ENCODE measurements at regions not wholly inside any gene's neighbourhood (a gene's known extent, or its start where the extent isn't known, plus 50 kb on each side); places are given as distances from the start of the nearest gene placed in this dataset.

- no peak for DNase-seq (ENCODE audit: low spot score)
These were observed 317.8 kb upstream of the ADCY2 start for GRCh38 chr5:7078101-7078500.

DNA sequence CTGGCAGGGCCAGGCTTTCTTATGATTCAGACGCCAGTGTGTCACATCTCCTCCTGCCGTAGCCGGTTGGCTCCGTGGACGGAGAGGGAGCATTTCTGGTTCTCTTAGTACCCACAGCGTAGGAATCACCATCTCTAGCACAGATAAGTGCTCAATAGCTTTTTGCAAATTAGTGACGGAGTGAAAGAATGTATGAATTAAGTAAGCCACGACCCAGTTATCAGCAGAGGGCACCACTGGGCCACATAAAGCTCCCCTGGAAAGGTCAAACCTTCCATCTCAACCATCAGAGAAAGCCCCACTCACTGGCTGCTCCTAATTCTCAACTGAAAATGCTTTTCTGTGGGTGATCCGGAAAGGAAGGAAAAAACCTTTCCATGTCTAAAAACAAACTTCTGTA lies 317.0 kb upstream of the ADCY2 start:
- DNase-seq (ENCODE audit: low spot score): no peak

- no peak for DNase-seq (ENCODE audit: low spot score)
These were observed 315.4 kb upstream of the ADCY2 start for GRCh38 chr5:7080501-7080900.

DNA sequence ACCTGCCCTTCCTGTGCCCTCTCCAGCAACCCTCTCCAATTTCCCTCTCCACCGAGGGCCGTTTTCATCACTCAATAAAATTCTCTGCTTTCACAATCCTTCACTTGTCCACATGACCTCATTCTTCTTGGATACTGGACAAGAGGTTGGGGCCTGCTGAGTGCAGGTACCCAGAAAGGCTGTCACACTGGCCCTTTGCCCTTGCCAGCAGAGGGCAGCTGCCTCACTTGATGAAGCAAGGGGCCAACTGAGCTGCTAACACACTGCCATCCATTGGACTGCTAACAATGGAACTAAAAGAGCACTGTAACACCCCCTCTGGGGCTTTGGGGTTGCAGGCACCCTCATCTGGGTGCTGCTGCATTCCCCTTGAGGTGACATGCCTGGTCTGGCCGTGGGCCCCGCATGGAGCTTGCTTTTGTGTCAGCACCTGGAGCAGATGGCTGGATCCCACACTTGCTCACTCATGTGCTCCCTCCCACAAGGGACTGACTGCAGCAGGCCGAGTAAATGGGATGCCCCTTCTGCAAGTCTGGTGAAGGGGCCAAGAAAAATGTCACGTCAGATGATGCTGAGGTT lies 308.1 kb upstream of the ADCY2 start:
- no peak for DNase-seq (ENCODE audit: low spot score)

DNA sequence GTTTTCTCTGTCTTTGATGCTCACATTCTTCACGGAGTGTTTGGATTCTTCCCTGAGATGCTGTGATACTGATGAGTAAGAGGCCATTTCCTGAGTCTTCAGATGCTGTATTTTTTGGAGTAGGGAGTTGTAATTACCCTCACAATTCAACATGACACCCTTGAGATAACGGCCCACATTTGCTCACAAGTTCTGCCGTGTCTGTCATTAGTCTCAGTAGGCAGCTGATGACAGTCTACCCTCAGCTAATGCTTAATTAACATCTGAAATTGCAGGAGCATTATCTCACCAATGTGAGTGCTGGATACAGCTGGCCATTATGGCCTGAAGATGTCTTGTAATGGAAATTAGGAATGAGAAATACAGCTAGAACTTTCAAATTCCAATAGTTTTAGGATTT lies 307.1 kb upstream of the ADCY2 start:
- no peak for DNase-seq (ENCODE audit: low spot score)

- DNase-seq (ENCODE audit: low spot score): no peak
These were observed 301.3 kb upstream of the ADCY2 start for GRCh38 chr5:7094626-7095025.

DNA sequence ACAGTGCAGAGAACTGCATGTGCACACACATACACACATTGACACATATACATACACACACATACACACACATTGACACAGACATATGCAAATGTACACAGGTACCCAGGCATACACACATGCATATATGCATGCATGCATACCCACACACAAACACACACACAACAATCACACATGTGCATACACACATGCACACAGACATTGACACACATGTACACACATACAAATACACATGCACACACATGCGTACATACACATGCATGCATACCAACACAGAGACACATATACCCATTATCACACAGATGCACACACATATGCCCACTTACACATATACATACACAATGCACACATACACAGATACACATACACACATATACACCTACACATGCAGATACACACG lies 299.6 kb upstream of the ADCY2 start:
- DNase-seq (ENCODE audit: low spot score): no peak

GRCh38 chr5:7105358-7105757 lies 290.6 kb upstream of the ADCY2 start:
- no peak for DNase-seq (ENCODE audit: low spot score)

- no peak for DNase-seq (ENCODE audit: low spot score)
These were observed 278.0 kb upstream of the ADCY2 start for GRCh38 chr5:7117961-7118360.

- no peak for DNase-seq (ENCODE audit: low spot score)
These were observed 264.3 kb upstream of the ADCY2 start for GRCh38 chr5:7131680-7132079.

DNA sequence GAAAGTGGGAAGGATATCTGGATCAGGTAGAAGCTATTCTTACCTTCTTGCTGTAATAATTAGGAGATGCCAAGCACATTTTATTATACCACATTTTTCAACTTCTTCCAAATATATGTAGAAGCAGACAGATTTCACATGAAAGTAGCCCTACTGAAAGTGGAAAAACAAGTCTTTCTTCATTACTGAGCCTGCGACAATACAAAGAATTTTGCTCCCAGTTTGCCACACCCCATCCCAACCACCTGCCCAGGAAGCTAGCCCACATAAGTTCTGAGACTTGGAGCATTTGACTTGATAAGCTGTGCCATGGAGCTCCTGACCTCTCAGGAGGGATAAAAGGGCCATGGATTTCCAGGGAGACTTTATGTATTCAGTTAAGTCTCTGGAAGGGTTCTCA lies 249.1 kb upstream of the ADCY2 start:
- no peak for DNase-seq (ENCODE audit: low spot score)

- no peak for DNase-seq (ENCODE audit: low spot score)
These were observed 238.9 kb upstream of the ADCY2 start for GRCh38 chr5:7157083-7157482.

DNA sequence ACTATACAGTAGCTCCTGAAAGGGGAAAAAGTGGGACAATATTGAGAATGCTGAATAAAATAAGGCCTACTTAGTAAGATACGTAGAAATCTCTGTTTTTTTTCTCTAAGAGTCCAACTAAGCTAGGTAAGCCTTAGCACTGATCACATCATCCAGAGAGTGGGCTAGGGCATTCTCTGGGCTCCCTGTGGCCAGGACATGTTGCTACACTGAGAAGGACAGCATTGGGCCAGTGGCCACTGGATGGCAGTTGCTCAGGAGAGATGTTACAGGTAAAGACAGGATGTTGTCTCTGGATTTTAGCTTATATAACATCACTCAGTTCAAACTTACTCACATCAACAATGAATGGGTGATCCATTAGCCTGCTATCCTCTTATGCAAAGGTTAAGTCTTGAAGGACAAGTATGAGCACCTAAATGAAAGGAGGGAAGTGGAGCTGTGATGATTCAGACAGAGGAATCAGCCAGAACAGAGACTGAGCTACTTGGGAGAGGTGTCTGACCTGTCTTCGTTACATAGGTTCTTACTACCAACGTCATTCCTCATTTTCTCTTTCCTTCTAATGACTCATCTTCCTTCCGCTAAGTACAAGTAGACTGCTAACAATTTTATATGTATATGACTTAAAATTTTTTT lies 226.6 kb upstream of the ADCY2 start:
- DNase-seq (ENCODE audit: low spot score): no peak

- peak; percentile 55 for DNase-seq (ENCODE audit: low spot score)
These were observed 225.2 kb upstream of the ADCY2 start for GRCh38 chr5:7170785-7171184.

DNA sequence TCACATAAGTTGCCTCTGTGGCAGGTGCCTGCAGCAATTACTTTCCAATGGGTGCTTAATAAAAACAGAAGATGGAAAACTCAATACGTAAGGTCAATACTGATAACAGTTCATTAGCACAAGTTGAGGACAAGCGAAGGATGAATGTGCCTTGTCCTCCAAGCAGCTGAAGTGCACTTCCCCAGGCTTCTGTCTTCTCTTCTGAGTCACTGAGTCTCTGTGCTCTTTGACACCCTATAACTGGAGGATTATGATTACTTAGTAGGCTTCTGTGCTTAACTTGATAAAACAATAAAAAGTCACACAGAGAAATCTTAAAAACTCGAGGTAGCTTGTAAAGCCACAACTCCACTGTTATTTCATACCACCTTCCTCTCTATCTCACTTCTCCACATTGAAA lies 216.6 kb upstream of the ADCY2 start:
- no peak for DNase-seq (ENCODE audit: low spot score)

DNA sequence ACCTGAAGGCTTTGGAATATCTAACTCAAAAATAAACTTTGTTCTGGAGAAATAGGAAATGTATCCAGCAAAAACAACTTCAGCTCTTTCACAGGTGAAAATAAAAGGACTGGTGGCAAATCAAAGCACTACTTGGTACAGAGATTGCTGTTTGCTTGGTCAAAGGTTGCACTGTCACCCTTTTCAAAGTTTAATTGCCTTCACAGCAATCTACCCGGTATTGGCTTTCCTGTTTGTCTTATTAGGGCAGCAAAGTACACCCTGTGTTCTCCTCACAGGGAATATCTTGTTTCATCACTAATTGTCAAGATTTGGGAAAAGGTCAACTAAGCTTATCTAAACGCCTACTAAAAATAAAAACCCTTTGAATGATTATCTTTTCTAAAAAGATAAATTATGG lies 214.1 kb upstream of the ADCY2 start:
- DNase-seq (ENCODE audit: low spot score): no peak

DNA sequence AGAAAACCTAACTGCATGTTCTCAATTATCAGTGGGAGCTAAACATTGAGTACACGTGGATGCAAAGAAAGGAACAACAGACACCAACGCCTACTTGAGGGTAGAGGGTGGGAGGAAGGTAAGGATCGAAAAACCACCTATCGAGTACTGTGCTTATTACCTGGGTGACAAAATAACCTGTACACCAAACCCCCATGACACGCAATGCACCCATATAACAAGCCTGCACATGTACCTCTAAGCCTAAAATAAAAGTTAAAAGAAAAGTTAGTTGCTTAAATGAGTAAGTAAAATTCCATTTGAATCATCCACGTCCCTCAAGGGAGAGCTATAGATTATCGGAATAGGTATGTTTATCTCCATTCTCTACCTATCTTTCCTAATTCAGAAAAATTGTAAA lies 210.2 kb upstream of the ADCY2 start:
- no peak for DNase-seq (ENCODE audit: low spot score)

DNA sequence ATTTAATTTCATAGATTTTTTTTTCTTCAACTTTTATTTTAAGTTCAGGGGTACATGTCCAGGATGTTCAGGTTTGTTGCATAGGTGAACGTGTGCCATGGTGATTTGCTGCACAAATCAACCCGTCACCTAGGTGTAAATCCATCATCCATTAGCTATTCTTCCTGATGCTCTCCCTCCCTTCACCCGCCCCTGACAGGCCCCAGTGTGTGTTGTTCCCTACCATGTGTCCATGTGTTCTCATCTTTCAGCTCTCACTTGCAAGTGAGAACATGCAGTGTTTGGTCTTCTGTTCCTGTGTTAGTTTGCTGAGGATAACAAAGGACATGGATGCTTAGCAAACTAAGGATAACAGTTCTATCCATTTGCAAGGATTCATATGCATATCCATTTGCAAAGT lies 209.1 kb upstream of the ADCY2 start:
- DNase-seq (ENCODE audit: low spot score): no peak

DNA sequence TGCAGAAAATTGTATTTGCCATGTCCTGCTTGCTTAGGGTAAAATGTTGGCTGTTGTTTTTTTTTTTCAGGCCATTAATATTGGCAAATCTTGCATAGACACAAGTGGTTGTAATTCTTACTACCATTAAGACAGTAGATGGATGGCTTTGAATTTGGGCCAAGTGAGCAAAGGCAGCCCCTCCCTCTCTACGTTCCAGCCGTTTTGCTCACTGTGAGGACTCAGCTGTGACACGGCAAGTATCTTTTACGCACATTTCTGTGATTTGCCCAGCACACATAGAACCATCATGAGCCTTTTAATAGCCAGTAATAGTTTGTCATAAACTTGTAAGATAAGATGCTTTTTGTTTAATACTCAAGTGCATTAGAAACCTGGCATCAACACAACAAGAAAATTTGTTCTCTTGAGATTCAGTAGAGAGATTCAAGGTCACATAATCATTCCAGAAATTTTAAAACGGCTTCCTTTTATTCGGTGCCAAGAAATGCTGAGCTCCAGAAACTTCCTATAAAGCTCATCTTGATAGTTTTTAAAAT lies 205.2 kb upstream of the ADCY2 start:
- DNase-seq (ENCODE audit: low spot score): no peak

DNA sequence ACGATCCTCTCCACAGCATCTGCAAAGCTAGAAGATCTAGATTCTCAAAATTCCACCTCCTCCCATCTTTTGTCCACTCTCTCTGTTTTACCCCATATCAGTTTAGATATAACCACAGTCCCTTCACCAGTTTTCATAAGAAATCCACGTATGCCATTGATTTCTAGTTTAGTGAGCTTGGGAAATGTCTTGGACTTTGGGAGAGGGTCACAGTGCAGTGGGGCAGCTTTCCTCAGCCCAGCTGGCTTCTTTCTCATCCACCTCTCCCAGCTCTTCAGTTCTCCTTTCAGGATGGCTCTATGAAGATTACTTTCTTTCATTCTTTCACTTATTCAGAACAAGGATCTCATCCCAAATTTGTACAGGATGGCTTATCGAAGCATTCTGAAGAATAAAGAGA lies 203.9 kb upstream of the ADCY2 start:
- no peak for DNase-seq (ENCODE audit: low spot score)

- no peak for DNase-seq (ENCODE audit: low spot score)
These were observed 193.1 kb upstream of the ADCY2 start for GRCh38 chr5:7202846-7203245.

GRCh38 chr5:7207979-7208378 lies 188.0 kb upstream of the ADCY2 start:
- no peak for DNase-seq (ENCODE audit: low spot score)

- no peak for DNase-seq (ENCODE audit: low spot score)
These were observed 187.0 kb upstream of the ADCY2 start for GRCh38 chr5:7208938-7209337.

DNA sequence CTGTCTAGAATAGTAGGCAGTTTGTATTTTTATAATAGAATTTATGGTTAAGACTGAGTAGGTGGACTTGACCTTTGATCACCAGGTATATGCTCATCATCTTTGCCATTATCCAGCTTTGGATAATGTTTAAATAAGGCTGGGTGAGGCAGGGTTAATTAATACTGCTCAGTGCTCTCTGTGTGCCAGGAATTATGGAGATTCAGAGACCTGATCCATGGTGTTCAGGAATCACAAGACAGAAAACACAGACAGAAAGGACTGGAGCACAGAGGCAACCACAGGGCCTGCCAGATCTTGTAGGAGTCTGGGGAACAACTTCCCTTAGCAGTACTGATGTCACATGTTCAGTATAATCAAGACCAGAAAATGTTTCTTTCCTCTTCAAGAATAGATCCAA lies 186.3 kb upstream of the ADCY2 start:
- no peak for DNase-seq (ENCODE audit: low spot score)

Data from ureter (tissue), 1 donor.